H1 (cell line): ENCODE measurements at regions not wholly inside any gene's neighbourhood (a gene's known extent, or its start where the extent isn't known, plus 50 kb on each side); places are given as distances from the start of the nearest gene placed in this dataset.

Experiments
- CTCF ChIA-PET: fragments of 300-600 bp; sonication (Branson Sonifier 250); formaldehyde crosslinking; loops from one replicate; lab custom pipeline; 2021; ENCODE audit not compliant: partially characterized antibody; lab: Charles Lee
- POLR2A ChIA-PET: fragments of 300-600 bp; sonication (Branson Sonifier 250); formaldehyde crosslinking; loops from one replicate; lab custom pipeline; 2021; ENCODE audit warnings: inconsistent platforms; ENCODE audit not compliant: partially characterized antibody; lab: Charles Lee
- DNase-seq, 2 experiments: peaks; one replicate each; pipeline versions ENCODE4 v3.0.0 to v3.0.0-alpha.2; 2010 to 2022; ENCODE audit warnings: low spot score in 2 of 2, low read depth in 1 of 2, mixed read lengths in 1 of 2
- FAIRE-seq: peaks from 2 replicates; lab custom pipeline; 2011; peaks lifted over from hg19 to GRCh38; lab: Jason Lieb, UNC
- H2AFZ ChIP-seq: 2 replicates; pipeline ENCODE4 v1.8.1; 2012; ENCODE audit warnings: low read length, inconsistent platforms
- H2AK5ac ChIP-seq: 2 replicates; pipeline ENCODE4 v1.6.1; 2013; ENCODE audit warnings: low read depth, low read length
- H2BK120ac ChIP-seq: replicated peaks from 2 replicates; pipeline ENCODE3; 2013; ENCODE audit warnings: low read depth, low read length, inconsistent platforms
- H2BK12ac ChIP-seq: 2 replicates; pipeline ENCODE4 v1.6.1; 2013; ENCODE audit warnings: low read depth, low read length
- H2BK15ac ChIP-seq: 2 replicates; pipeline ENCODE4 v1.6.1; 2013; ENCODE audit warnings: low read length
- H2BK20ac ChIP-seq: 2 replicates; pipeline ENCODE4 v1.6.1; 2013; ENCODE audit warnings: low read length
- H2BK5ac ChIP-seq: 2 replicates; pipeline ENCODE4 v1.6.1; 2013; ENCODE audit warnings: low read depth, low read length
- H3K14ac ChIP-seq: 2 replicates; pipeline ENCODE4 v1.6.1; 2013; ENCODE audit warnings: inconsistent platforms; ENCODE audit not compliant: insufficient read length
- H3K18ac ChIP-seq: 2 replicates; pipeline ENCODE4 v1.6.1; 2013; ENCODE audit warnings: low read length; ENCODE audit errors: extremely low read depth
- H3K23ac ChIP-seq: 2 replicates; pipeline ENCODE4 v1.6.1; 2013; ENCODE audit warnings: inconsistent platforms; ENCODE audit not compliant: insufficient read length
- H3K23me2 ChIP-seq: 2 replicates; pipeline ENCODE4 v1.6.1; 2013; ENCODE audit warnings: low read depth, low read length
- H3K27ac ChIP-seq: 2 replicates; pipeline ENCODE4 v1.6.1; 2011; ENCODE audit warnings: low read depth, low read length, inconsistent platforms
- H3K27me3 ChIP-seq, 4 experiments: replicated peaks in 1 of 4; 1 replicate in 1 of 4; 2 replicates in 3 of 4; pipeline versions ENCODE4 v1.6.1 to v1.8.1; 2011 to 2013; ENCODE audit warnings: low read length in 3 of 4, mild to moderate bottlenecking in 3 of 4, inconsistent platforms in 2 of 4, mixed read lengths in 2 of 4, moderate library complexity in 1 of 4; ENCODE audit not compliant: control insufficient read depth in 3 of 4, insufficient read depth in 3 of 4; ENCODE audit errors: extremely low read depth in 1 of 4
- H3K36me3 ChIP-seq, 4 experiments: 2 replicates each; pipeline versions ENCODE4 v1.6.1 to v1.8.1; 2011 to 2013; ENCODE audit warnings: mild to moderate bottlenecking in 4 of 4, low read length in 3 of 4, moderate library complexity in 2 of 4, control low read depth in 1 of 4, inconsistent platforms in 1 of 4; ENCODE audit not compliant: insufficient read depth in 4 of 4, control insufficient read depth in 2 of 4
- H3K4ac ChIP-seq: replicated peaks from 2 replicates; pipeline ENCODE3; 2013; ENCODE audit warnings: low read length, low read depth, mixed read lengths, inconsistent platforms; ENCODE audit not compliant: insufficient read length
- H3K4me1 ChIP-seq, 4 experiments: replicated peaks in 1 of 4; 1 replicate in 1 of 4; 2 replicates in 3 of 4; pipeline versions ENCODE4 v1.6.1 to v1.8.1; 2011 to 2013; ENCODE audit warnings: low read length in 3 of 4, inconsistent platforms in 2 of 4, mixed read lengths in 1 of 4; ENCODE audit not compliant: insufficient read depth in 4 of 4, control insufficient read depth in 3 of 4
- H3K4me2 ChIP-seq, 2 experiments: 2 replicates each; pipeline versions ENCODE4 v1.6.1 to v1.8.1; 2011 to 2013; ENCODE audit warnings: low read depth in 2 of 2, low read length in 2 of 2, control low read depth in 1 of 2, inconsistent platforms in 1 of 2, mild to moderate bottlenecking in 1 of 2; ENCODE audit not compliant: insufficient read depth in 1 of 2
- H3K4me3 ChIP-seq, 4 experiments: fragments of 200-600, 300-600 bp in 1 of 4; sonication (generic), shearing (Covaris generic), sonication (Bioruptor Twin) in 1 of 4; 2 replicates each; pipeline versions ENCODE4 v1.5.1 to v1.8.1; 2011 to 2016; ENCODE audit warnings: low read length in 4 of 4, low read depth in 3 of 4, control low read depth in 2 of 4, inconsistent platforms in 2 of 4, mild to moderate bottlenecking in 2 of 4, mixed read lengths in 1 of 4, moderate library complexity in 1 of 4; ENCODE audit not compliant: insufficient read depth in 2 of 4; ENCODE audit errors: extremely low read depth in 1 of 4
- H3K56ac ChIP-seq: replicated peaks from 2 replicates; pipeline ENCODE3; 2013; ENCODE audit warnings: low read depth, mild to moderate bottlenecking, mixed read lengths, low read length, inconsistent platforms; ENCODE audit not compliant: insufficient read length
- H3K79me1 ChIP-seq: 2 replicates; pipeline ENCODE4 v1.6.1; 2013; ENCODE audit warnings: low read depth, low read length, control low read depth
- H3K79me2 ChIP-seq, 2 experiments: 2 replicates each; pipeline versions ENCODE4 v1.6.1 to v1.8.1; 2012 to 2013; ENCODE audit warnings: low read length in 2 of 2, mild to moderate bottlenecking in 2 of 2, inconsistent platforms in 1 of 2; ENCODE audit not compliant: insufficient read depth in 2 of 2, control insufficient read depth in 1 of 2
- H3K9ac ChIP-seq, 4 experiments: replicated peaks in 1 of 4; 1 replicate in 1 of 4; 2 replicates in 3 of 4; pipeline versions ENCODE4 v1.6.1 to v1.8.1; 2011 to 2013; ENCODE audit warnings: low read depth in 3 of 4, low read length in 3 of 4, control low read depth in 2 of 4, mild to moderate bottlenecking in 2 of 4, moderate library complexity in 2 of 4, inconsistent platforms in 1 of 4; ENCODE audit errors: extremely low read depth in 1 of 4
- H3K9me3 ChIP-seq, 2 experiments: 2 replicates each; pipeline versions ENCODE4 v1.6.1 to v1.8.1; 2012 to 2013; ENCODE audit warnings: mild to moderate bottlenecking in 2 of 2, moderate library complexity in 2 of 2, control low read depth in 1 of 2, inconsistent platforms in 1 of 2, low read depth in 1 of 2, low read length in 1 of 2, mixed read lengths in 1 of 2; ENCODE audit not compliant: insufficient read depth in 2 of 2
- H4K20me1 ChIP-seq, 2 experiments: replicated peaks in 1 of 2; 2 replicates each; pipeline versions ENCODE3 to v1.8.1; 2011 to 2013; ENCODE audit warnings: inconsistent platforms in 2 of 2, low read length in 2 of 2, mild to moderate bottlenecking in 1 of 2; ENCODE audit not compliant: insufficient read depth in 2 of 2, control insufficient read depth in 1 of 2
- H4K5ac ChIP-seq: 2 replicates; pipeline ENCODE4 v1.6.1; 2013; ENCODE audit warnings: low read length, low read depth, mixed read lengths, inconsistent platforms; ENCODE audit not compliant: insufficient read length
- H4K8ac ChIP-seq: 2 replicates; pipeline ENCODE4 v1.8.0; 2013; ENCODE audit warnings: mild to moderate bottlenecking, moderate library complexity, low read length, inconsistent platforms; ENCODE audit not compliant: insufficient read depth; ENCODE audit errors: extremely low read depth
- H4K91ac ChIP-seq: replicated peaks from 2 replicates; pipeline ENCODE3; 2013; ENCODE audit warnings: low read length, mixed read lengths, inconsistent platforms; ENCODE audit not compliant: insufficient read length
- CHD1 ChIP-seq: IDR thresholded peaks from 2 replicates; pipeline ENCODE4 v1.6.1; 2012; ENCODE audit warnings: low read depth, low read length, improper control_type of control experiment
- CHD2 ChIP-seq: IDR thresholded peaks from 2 replicates; pipeline ENCODE4 v1.6.1; 2012; ENCODE audit warnings: low read length, improper control_type of control experiment
- CREB1 ChIP-seq: IDR thresholded peaks from 2 replicates; pipeline ENCODE4 v1.6.1; 2012; ENCODE audit warnings: inconsistent platforms
- CTBP2 ChIP-seq: IDR thresholded peaks from 2 replicates; pipeline ENCODE4 v1.7.0; 2011; ENCODE audit warnings: borderline replicate concordance, mild to moderate bottlenecking, moderate library complexity, mixed read lengths, low read length; ENCODE audit not compliant: insufficient read depth, insufficient read length
- EGR1 ChIP-seq: IDR thresholded peaks from 2 replicates; pipeline ENCODE4 v1.6.1; 2011; ENCODE audit warnings: low read depth, low read length, borderline replicate concordance
- GABPA ChIP-seq: IDR thresholded peaks from 2 replicates; pipeline ENCODE4 v1.6.1; 2011; ENCODE audit warnings: mild to moderate bottlenecking, low read length, moderate library complexity, borderline replicate concordance; ENCODE audit not compliant: insufficient read depth
- GTF2F1 ChIP-seq: IDR thresholded peaks from 2 replicates; pipeline ENCODE4 v1.6.1; 2012; ENCODE audit warnings: low read depth, low read length, improper control_type of control experiment, borderline replicate concordance
- HDAC2 ChIP-seq, 2 experiments: fragments of 300-600 bp in 1 of 2; sonication (generic) in 1 of 2; IDR thresholded peaks; 2 replicates each; pipeline ENCODE4 v1.6.1; 2011 to 2012; ENCODE audit warnings: low read depth in 2 of 2, low read length in 2 of 2, mild to moderate bottlenecking in 2 of 2, moderate library complexity in 2 of 2, borderline replicate concordance in 1 of 2, inconsistent platforms in 1 of 2
- KDM4A ChIP-seq: IDR thresholded peaks from one replicate; pipeline ENCODE4 v1.7.1; 2012; ENCODE audit warnings: low read depth, mild to moderate bottlenecking, moderate library complexity, low read length, inconsistent platforms; ENCODE audit not compliant: severe bottlenecking
- MAFK ChIP-seq: IDR thresholded peaks from 2 replicates; pipeline ENCODE4 v1.6.1; 2012; ENCODE audit warnings: low read depth, mild to moderate bottlenecking, improper control_type of control experiment, low read length
- SIRT6 ChIP-seq: IDR thresholded peaks from one replicate; pipeline ENCODE4 v1.7.1; 2012; ENCODE audit warnings: low read length, inconsistent platforms
- SIX5 ChIP-seq: IDR thresholded peaks from 2 replicates; pipeline ENCODE4 v1.6.1; 2011; ENCODE audit warnings: mild to moderate bottlenecking, low read depth, low read length
- TEAD4 ChIP-seq: IDR thresholded peaks from 2 replicates; pipeline ENCODE4 v1.6.1; 2012; ENCODE audit warnings: low read depth, low read length, inconsistent platforms, mixed read lengths
- WGBS, 2 experiments: shearing (Covaris generic) in 1 of 2; methylation state at CpG; one replicate each; pipeline versions ENCODE4 v1.1.6 to v1.1.7; 2013 to 2015; ENCODE audit warnings: low lambda C conversion rate in 2 of 2, mixed read lengths in 2 of 2, inconsistent platforms in 1 of 2, low coverage in 1 of 2, missing lambda C conversion rate in 1 of 2; ENCODE audit not compliant: insufficient replicate concordance in 2 of 2, insufficient coverage in 1 of 2, insufficient read length in 1 of 2; ENCODE audit errors: extremely low coverage in 1 of 2, missing lambda C conversion rate in 1 of 2; 5-methylcytosine and 5-hydroxymethylcytosine counted together

- Histone ChIP-seq H3K79me2 (no peaks in the 10 kb centered on the region), H3K27me3 (no peaks in the 10 kb centered on the region), H4K5ac (no peak overlapping the region), H2AK5ac (no peak overlapping the region), H3K4me3 (no peak overlapping the region), H4K91ac (no peak overlapping the region), H2BK12ac (no peak overlapping the region), H2AFZ (no peak overlapping the region), H2BK20ac (no peak overlapping the region), H3K23me2 (no peaks in the 10 kb centered on the region), H3K4me2 (no peak overlapping the region), H3K23ac (no peak overlapping the region), H3K18ac (no peak overlapping the region), H3K9ac (no peak overlapping the region), H3K9me3 (no peaks in the 10 kb centered on the region), H2BK5ac (no peak overlapping the region), H2BK15ac (no peak overlapping the region), H4K20me1 (no peaks in the 10 kb centered on the region), H3K4me1 (no peaks in the 10 kb centered on the region), H3K36me3 (no peaks in the 10 kb centered on the region), H3K4ac (no peak overlapping the region), H3K14ac (no peak overlapping the region), H4K8ac (no peak overlapping the region), H3K56ac (no peak overlapping the region), H3K79me1 (no peaks in the 10 kb centered on the region), H2BK120ac (no peak overlapping the region), H3K27ac (no peak overlapping the region)
- DNase-seq (no peak), FAIRE-seq (no peak)
- ChIA-PET POLR2A (no interaction called here), CTCF (no interaction called here)
- WGBS, 2 experiments, result 97% methylated on average over 2 of the region's 2 CpGs; no CpG with 5 or more reads in 1 of the 2 experiments
- no peak for TF ChIP-seq CTBP2
- no peak for TF ChIP-seq SIRT6
- no peak for TF ChIP-seq CHD1
- no peak for TF ChIP-seq GABPA
- TF ChIP-seq EGR1, result no peak
- TF ChIP-seq TEAD4, result no peak
- no peak for TF ChIP-seq CREB1
- no peak for TF ChIP-seq GTF2F1
- TF ChIP-seq HDAC2 (IDR thresholded peaks at IDR 0.05; ENCODE audit: borderline replicate concordance in 1 of 2, low read depth in 2 of 2, low read length in 2 of 2), result no peak
- no peak for TF ChIP-seq KDM4A
- no peak for TF ChIP-seq MAFK
- no peak for TF ChIP-seq CHD2
- TF ChIP-seq SIX5, result no peak
Observed at GRCh38 chr14:86824167-86824566, 1168.8 kb downstream of the GALC start.
